H1 (cell line): ENCODE measurements at regions not wholly inside any gene's neighbourhood (a gene's known extent, or its start where the extent isn't known, plus 50 kb on each side); places are given as distances from the start of the nearest gene placed in this dataset.

Experiments
- CTCF ChIA-PET: fragments of 300-600 bp; sonication (Branson Sonifier 250); formaldehyde crosslinking; loops from one replicate; lab custom pipeline; 2021; ENCODE audit not compliant: partially characterized antibody; lab: Charles Lee
- POLR2A ChIA-PET: fragments of 300-600 bp; sonication (Branson Sonifier 250); formaldehyde crosslinking; loops from one replicate; lab custom pipeline; 2021; ENCODE audit warnings: inconsistent platforms; ENCODE audit not compliant: partially characterized antibody; lab: Charles Lee
- DNase-seq, 2 experiments: peaks; one replicate each; pipeline versions ENCODE4 v3.0.0 to v3.0.0-alpha.2; 2010 to 2022; ENCODE audit warnings: low spot score in 2 of 2, low read depth in 1 of 2, mixed read lengths in 1 of 2
- FAIRE-seq: peaks from 2 replicates; lab custom pipeline; 2011; peaks lifted over from hg19 to GRCh38; lab: Jason Lieb, UNC
- H2AFZ ChIP-seq: 2 replicates; pipeline ENCODE4 v1.8.1; 2012; ENCODE audit warnings: low read length, inconsistent platforms
- H2AK5ac ChIP-seq: 2 replicates; pipeline ENCODE4 v1.6.1; 2013; ENCODE audit warnings: low read depth, low read length
- H2BK120ac ChIP-seq: replicated peaks from 2 replicates; pipeline ENCODE3; 2013; ENCODE audit warnings: low read depth, low read length, inconsistent platforms
- H2BK12ac ChIP-seq: 2 replicates; pipeline ENCODE4 v1.6.1; 2013; ENCODE audit warnings: low read depth, low read length
- H2BK15ac ChIP-seq: 2 replicates; pipeline ENCODE4 v1.6.1; 2013; ENCODE audit warnings: low read length
- H2BK20ac ChIP-seq: 2 replicates; pipeline ENCODE4 v1.6.1; 2013; ENCODE audit warnings: low read length
- H2BK5ac ChIP-seq: 2 replicates; pipeline ENCODE4 v1.6.1; 2013; ENCODE audit warnings: low read depth, low read length
- H3K14ac ChIP-seq: 2 replicates; pipeline ENCODE4 v1.6.1; 2013; ENCODE audit warnings: inconsistent platforms; ENCODE audit not compliant: insufficient read length
- H3K18ac ChIP-seq: 2 replicates; pipeline ENCODE4 v1.6.1; 2013; ENCODE audit warnings: low read length; ENCODE audit errors: extremely low read depth
- H3K23ac ChIP-seq: 2 replicates; pipeline ENCODE4 v1.6.1; 2013; ENCODE audit warnings: inconsistent platforms; ENCODE audit not compliant: insufficient read length
- H3K23me2 ChIP-seq: 2 replicates; pipeline ENCODE4 v1.6.1; 2013; ENCODE audit warnings: low read depth, low read length
- H3K27ac ChIP-seq: 2 replicates; pipeline ENCODE4 v1.6.1; 2011; ENCODE audit warnings: low read depth, low read length, inconsistent platforms
- H3K27me3 ChIP-seq, 4 experiments: replicated peaks in 1 of 4; 1 replicate in 1 of 4; 2 replicates in 3 of 4; pipeline versions ENCODE4 v1.6.1 to v1.8.1; 2011 to 2013; ENCODE audit warnings: low read length in 3 of 4, mild to moderate bottlenecking in 3 of 4, inconsistent platforms in 2 of 4, mixed read lengths in 2 of 4, moderate library complexity in 1 of 4; ENCODE audit not compliant: control insufficient read depth in 3 of 4, insufficient read depth in 3 of 4; ENCODE audit errors: extremely low read depth in 1 of 4
- H3K36me3 ChIP-seq, 4 experiments: 2 replicates each; pipeline versions ENCODE4 v1.6.1 to v1.8.1; 2011 to 2013; ENCODE audit warnings: mild to moderate bottlenecking in 4 of 4, low read length in 3 of 4, moderate library complexity in 2 of 4, control low read depth in 1 of 4, inconsistent platforms in 1 of 4; ENCODE audit not compliant: insufficient read depth in 4 of 4, control insufficient read depth in 2 of 4
- H3K4ac ChIP-seq: replicated peaks from 2 replicates; pipeline ENCODE3; 2013; ENCODE audit warnings: low read length, low read depth, mixed read lengths, inconsistent platforms; ENCODE audit not compliant: insufficient read length
- H3K4me1 ChIP-seq, 4 experiments: replicated peaks in 1 of 4; 1 replicate in 1 of 4; 2 replicates in 3 of 4; pipeline versions ENCODE4 v1.6.1 to v1.8.1; 2011 to 2013; ENCODE audit warnings: low read length in 3 of 4, inconsistent platforms in 2 of 4, mixed read lengths in 1 of 4; ENCODE audit not compliant: insufficient read depth in 4 of 4, control insufficient read depth in 3 of 4
- H3K4me2 ChIP-seq, 2 experiments: 2 replicates each; pipeline versions ENCODE4 v1.6.1 to v1.8.1; 2011 to 2013; ENCODE audit warnings: low read depth in 2 of 2, low read length in 2 of 2, control low read depth in 1 of 2, inconsistent platforms in 1 of 2, mild to moderate bottlenecking in 1 of 2; ENCODE audit not compliant: insufficient read depth in 1 of 2
- H3K4me3 ChIP-seq, 4 experiments: fragments of 200-600, 300-600 bp in 1 of 4; sonication (generic), shearing (Covaris generic), sonication (Bioruptor Twin) in 1 of 4; 2 replicates each; pipeline versions ENCODE4 v1.5.1 to v1.8.1; 2011 to 2016; ENCODE audit warnings: low read length in 4 of 4, low read depth in 3 of 4, control low read depth in 2 of 4, inconsistent platforms in 2 of 4, mild to moderate bottlenecking in 2 of 4, mixed read lengths in 1 of 4, moderate library complexity in 1 of 4; ENCODE audit not compliant: insufficient read depth in 2 of 4; ENCODE audit errors: extremely low read depth in 1 of 4
- H3K56ac ChIP-seq: replicated peaks from 2 replicates; pipeline ENCODE3; 2013; ENCODE audit warnings: low read depth, mild to moderate bottlenecking, mixed read lengths, low read length, inconsistent platforms; ENCODE audit not compliant: insufficient read length
- H3K79me1 ChIP-seq: 2 replicates; pipeline ENCODE4 v1.6.1; 2013; ENCODE audit warnings: low read depth, low read length, control low read depth
- H3K79me2 ChIP-seq, 2 experiments: 2 replicates each; pipeline versions ENCODE4 v1.6.1 to v1.8.1; 2012 to 2013; ENCODE audit warnings: low read length in 2 of 2, mild to moderate bottlenecking in 2 of 2, inconsistent platforms in 1 of 2; ENCODE audit not compliant: insufficient read depth in 2 of 2, control insufficient read depth in 1 of 2
- H3K9ac ChIP-seq, 4 experiments: replicated peaks in 1 of 4; 1 replicate in 1 of 4; 2 replicates in 3 of 4; pipeline versions ENCODE4 v1.6.1 to v1.8.1; 2011 to 2013; ENCODE audit warnings: low read depth in 3 of 4, low read length in 3 of 4, control low read depth in 2 of 4, mild to moderate bottlenecking in 2 of 4, moderate library complexity in 2 of 4, inconsistent platforms in 1 of 4; ENCODE audit errors: extremely low read depth in 1 of 4
- H3K9me3 ChIP-seq, 2 experiments: 2 replicates each; pipeline versions ENCODE4 v1.6.1 to v1.8.1; 2012 to 2013; ENCODE audit warnings: mild to moderate bottlenecking in 2 of 2, moderate library complexity in 2 of 2, control low read depth in 1 of 2, inconsistent platforms in 1 of 2, low read depth in 1 of 2, low read length in 1 of 2, mixed read lengths in 1 of 2; ENCODE audit not compliant: insufficient read depth in 2 of 2
- H4K20me1 ChIP-seq, 2 experiments: replicated peaks in 1 of 2; 2 replicates each; pipeline versions ENCODE3 to v1.8.1; 2011 to 2013; ENCODE audit warnings: inconsistent platforms in 2 of 2, low read length in 2 of 2, mild to moderate bottlenecking in 1 of 2; ENCODE audit not compliant: insufficient read depth in 2 of 2, control insufficient read depth in 1 of 2
- H4K5ac ChIP-seq: 2 replicates; pipeline ENCODE4 v1.6.1; 2013; ENCODE audit warnings: low read length, low read depth, mixed read lengths, inconsistent platforms; ENCODE audit not compliant: insufficient read length
- H4K8ac ChIP-seq: 2 replicates; pipeline ENCODE4 v1.8.0; 2013; ENCODE audit warnings: mild to moderate bottlenecking, moderate library complexity, low read length, inconsistent platforms; ENCODE audit not compliant: insufficient read depth; ENCODE audit errors: extremely low read depth
- H4K91ac ChIP-seq: replicated peaks from 2 replicates; pipeline ENCODE3; 2013; ENCODE audit warnings: low read length, mixed read lengths, inconsistent platforms; ENCODE audit not compliant: insufficient read length
- ATF2 ChIP-seq: IDR thresholded peaks from 2 replicates; pipeline ENCODE4 v1.6.1; 2012; ENCODE audit warnings: low read length, inconsistent platforms
- ATF3 ChIP-seq: IDR thresholded peaks from 2 replicates; pipeline ENCODE4 v1.6.1; 2011; ENCODE audit warnings: low read depth, mild to moderate bottlenecking, low read length; ENCODE audit not compliant: insufficient read depth
- EGR1 ChIP-seq: IDR thresholded peaks from 2 replicates; pipeline ENCODE4 v1.6.1; 2011; ENCODE audit warnings: low read depth, low read length, borderline replicate concordance
- EZH2 ChIP-seq: fragments of 200-600 bp; sonication (generic); IDR thresholded peaks from 2 replicates; pipeline ENCODE4 v1.7.1; 2012; ENCODE audit warnings: low read depth, mild to moderate bottlenecking, moderate library complexity, low read length, inconsistent platforms; ENCODE audit not compliant: severe bottlenecking
- FOSL1 ChIP-seq: IDR thresholded peaks from 2 replicates; pipeline ENCODE4 v1.6.1; 2011; ENCODE audit warnings: mild to moderate bottlenecking, low read depth, low read length, moderate library complexity; ENCODE audit not compliant: insufficient read depth
- GABPA ChIP-seq: IDR thresholded peaks from 2 replicates; pipeline ENCODE4 v1.6.1; 2011; ENCODE audit warnings: mild to moderate bottlenecking, low read length, moderate library complexity, borderline replicate concordance; ENCODE audit not compliant: insufficient read depth
- GTF2F1 ChIP-seq: IDR thresholded peaks from 2 replicates; pipeline ENCODE4 v1.6.1; 2012; ENCODE audit warnings: low read depth, low read length, improper control_type of control experiment, borderline replicate concordance
- KDM4A ChIP-seq: IDR thresholded peaks from one replicate; pipeline ENCODE4 v1.7.1; 2012; ENCODE audit warnings: low read depth, mild to moderate bottlenecking, moderate library complexity, low read length, inconsistent platforms; ENCODE audit not compliant: severe bottlenecking
- POU5F1 ChIP-seq: IDR thresholded peaks from 2 replicates; pipeline ENCODE4 v1.6.1; 2011; ENCODE audit warnings: low read depth, mild to moderate bottlenecking, low read length, moderate library complexity
- RBBP5 ChIP-seq: IDR thresholded peaks from 2 replicates; pipeline ENCODE4 v1.7.1; 2012; ENCODE audit warnings: low read depth, mild to moderate bottlenecking, inconsistent platforms, low read length, moderate library complexity, borderline replicate concordance
- RNF2 ChIP-seq: fragments of 200-900, 300-1000 bp; sonication (generic); IDR thresholded peaks from 2 replicates; pipeline ENCODE4 v1.7.1; 2016; ENCODE audit warnings: borderline replicate concordance, low read depth, mild to moderate bottlenecking, antibody characterized with exemption, low read length; ENCODE audit not compliant: poor library complexity, severe bottlenecking; ENCODE audit errors: missing control alignments
- WGBS, 2 experiments: shearing (Covaris generic) in 1 of 2; methylation state at CpG; one replicate each; pipeline versions ENCODE4 v1.1.6 to v1.1.7; 2013 to 2015; ENCODE audit warnings: low lambda C conversion rate in 2 of 2, mixed read lengths in 2 of 2, inconsistent platforms in 1 of 2, low coverage in 1 of 2, missing lambda C conversion rate in 1 of 2; ENCODE audit not compliant: insufficient replicate concordance in 2 of 2, insufficient coverage in 1 of 2, insufficient read length in 1 of 2; ENCODE audit errors: extremely low coverage in 1 of 2, missing lambda C conversion rate in 1 of 2; 5-methylcytosine and 5-hydroxymethylcytosine counted together

DNA sequence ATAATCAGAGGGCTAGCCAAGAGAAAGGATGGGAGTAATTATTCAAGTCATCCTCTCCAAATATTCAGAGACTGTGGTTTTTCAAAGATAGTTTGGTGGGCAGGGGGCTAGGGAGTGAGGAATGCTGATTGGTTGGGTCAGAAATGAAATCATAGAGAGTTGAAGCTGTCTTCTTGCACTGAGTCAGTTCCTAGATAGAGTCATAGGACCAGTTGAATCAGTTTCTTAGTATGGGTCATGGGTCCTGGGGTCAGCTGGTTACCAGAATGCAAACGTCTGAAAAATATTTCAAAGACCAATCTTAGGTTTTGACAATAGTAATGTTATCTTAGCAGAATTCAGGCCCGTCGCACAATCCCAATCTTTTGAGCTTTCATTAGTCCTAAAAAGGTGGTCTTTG lies 171.4 kb upstream of the SPATS2L start:
- H2BK12ac ChIP-seq, result no peak overlapping the region
- TF ChIP-seq GTF2F1, result no peak
- no peak for TF ChIP-seq RNF2
- TF ChIP-seq KDM4A, result no peak
- TF ChIP-seq RBBP5, result no peak
- no peak for TF ChIP-seq EZH2
- TF ChIP-seq GABPA, result no peak
- no peak for TF ChIP-seq EGR1
- TF ChIP-seq ATF2, result no peak
- TF ChIP-seq POU5F1, result no peak
- no peak for TF ChIP-seq FOSL1
- no peak for TF ChIP-seq ATF3

More for the DNA sequence above, 171.4 kb upstream of the SPATS2L start:
- 96% methylated on average over 3 of the region's 3 CpGs; no CpG with 5 or more reads in 1 of the 2 experiments for WGBS, 2 experiments
- DNase-seq, result no peak
- Histone ChIP-seq H3K23ac (no peak overlapping the region), H3K23me2 (no peaks in the 10 kb centered on the region), H3K27me3 (no peaks in the 10 kb centered on the region), H4K5ac (no peak overlapping the region), H2BK120ac (no peak overlapping the region), H3K79me1 (no peaks in the 10 kb centered on the region), H2AK5ac (no peak overlapping the region), H3K4me2 (no peak overlapping the region), H3K4me1 (peaks cover 0 to 7% (median 4%) of the 10 kb centered on the region in 4 experiments; a peak in 4 of 7 replicates), H2BK15ac (no peak overlapping the region), H3K4me3 (peak overlapping the region in 1 of 4 experiments; percentile 22; a peak in 1 of 8 replicates), H3K79me2 (no peaks in the 10 kb centered on the region), H3K9ac (no peak overlapping the region), H4K8ac (no peak overlapping the region), H3K18ac (no peak overlapping the region), H2BK5ac (no peak overlapping the region), H4K91ac (no peak overlapping the region), H3K9me3 (peaks cover 15 to 16% of the 10 kb centered on the region in 2 experiments), H4K20me1 (no peaks in the 10 kb centered on the region), H3K14ac (no peak overlapping the region), H3K56ac (no peak overlapping the region), H3K36me3 (peaks cover 0 to 9% (median 2%) of the 10 kb centered on the region in 4 experiments; a peak in 3 of 8 replicates), H3K27ac (no peak overlapping the region; the same call in 1 of the 2 replicates), H2BK20ac (0 out of 2 replicates have a peak overlapping the region, but pooled peaks have one; percentile 49), H2AFZ (no peak overlapping the region), H3K4ac (no peak overlapping the region)
- no peak for FAIRE-seq
- POLR2A ChIA-PET, result no interaction called here
- CTCF ChIA-PET, result interaction anchor here (0.7 to 3.0 kb wide), 5 partner anchors 19 to 155 kb away, joined by 3 to 10 read pairs (median 4); no protein-coding TSS in a partner anchor
